ENCODE measurements at regions not wholly inside any gene's neighbourhood (a gene's known extent, or its start where the extent isn't known, plus 50 kb on each side); places are given as distances from the start of the nearest gene placed in this dataset.

DNA sequence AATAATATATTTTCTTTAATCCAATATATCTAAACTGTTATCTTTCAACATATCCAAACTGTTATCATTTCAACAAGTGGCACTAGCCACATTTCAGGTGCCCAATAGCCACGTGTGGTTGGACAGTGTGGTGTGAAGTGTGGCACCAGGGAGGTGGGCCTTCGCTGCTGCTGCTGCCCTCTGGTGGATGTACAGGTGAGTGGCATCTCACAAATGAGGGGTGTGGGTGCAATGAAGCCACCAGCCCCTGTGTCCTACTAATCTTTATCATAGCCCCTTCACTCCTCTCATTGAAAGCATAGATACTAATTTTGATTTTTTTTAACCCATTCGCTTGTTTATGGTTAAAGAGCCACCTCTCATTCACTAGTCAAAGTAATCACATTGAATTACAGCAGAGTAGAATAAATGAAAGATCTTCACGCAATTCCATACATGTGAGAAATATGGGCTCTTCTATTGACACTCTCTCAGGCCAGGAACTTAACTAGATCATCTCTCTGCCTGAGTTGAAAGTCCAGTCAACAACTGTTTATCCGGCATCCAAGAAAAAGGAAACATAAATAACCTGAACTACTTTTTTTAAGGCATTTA lies 499.2 kb downstream of the OMA1 start:
- no peak overlapping the region for H3K4me3 ChIP-seq (ENCODE audit: low read depth, low read length)
- DNase-seq (ENCODE audit: low read depth): no peak
- TF ChIP-seq, protein P1, sequence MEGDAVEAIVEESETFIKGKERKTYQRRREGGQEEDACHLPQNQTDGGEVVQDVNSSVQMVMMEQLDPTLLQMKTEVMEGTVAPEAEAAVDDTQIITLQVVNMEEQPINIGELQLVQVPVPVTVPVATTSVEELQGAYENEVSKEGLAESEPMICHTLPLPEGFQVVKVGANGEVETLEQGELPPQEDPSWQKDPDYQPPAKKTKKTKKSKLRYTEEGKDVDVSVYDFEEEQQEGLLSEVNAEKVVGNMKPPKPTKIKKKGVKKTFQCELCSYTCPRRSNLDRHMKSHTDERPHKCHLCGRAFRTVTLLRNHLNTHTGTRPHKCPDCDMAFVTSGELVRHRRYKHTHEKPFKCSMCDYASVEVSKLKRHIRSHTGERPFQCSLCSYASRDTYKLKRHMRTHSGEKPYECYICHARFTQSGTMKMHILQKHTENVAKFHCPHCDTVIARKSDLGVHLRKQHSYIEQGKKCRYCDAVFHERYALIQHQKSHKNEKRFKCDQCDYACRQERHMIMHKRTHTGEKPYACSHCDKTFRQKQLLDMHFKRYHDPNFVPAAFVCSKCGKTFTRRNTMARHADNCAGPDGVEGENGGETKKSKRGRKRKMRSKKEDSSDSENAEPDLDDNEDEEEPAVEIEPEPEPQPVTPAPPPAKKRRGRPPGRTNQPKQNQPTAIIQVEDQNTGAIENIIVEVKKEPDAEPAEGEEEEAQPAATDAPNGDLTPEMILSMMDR (IDR thresholded peaks at IDR 0.05; ENCODE audit: insufficient read depth, low read depth, low read length): peak; percentile 61

DNA sequence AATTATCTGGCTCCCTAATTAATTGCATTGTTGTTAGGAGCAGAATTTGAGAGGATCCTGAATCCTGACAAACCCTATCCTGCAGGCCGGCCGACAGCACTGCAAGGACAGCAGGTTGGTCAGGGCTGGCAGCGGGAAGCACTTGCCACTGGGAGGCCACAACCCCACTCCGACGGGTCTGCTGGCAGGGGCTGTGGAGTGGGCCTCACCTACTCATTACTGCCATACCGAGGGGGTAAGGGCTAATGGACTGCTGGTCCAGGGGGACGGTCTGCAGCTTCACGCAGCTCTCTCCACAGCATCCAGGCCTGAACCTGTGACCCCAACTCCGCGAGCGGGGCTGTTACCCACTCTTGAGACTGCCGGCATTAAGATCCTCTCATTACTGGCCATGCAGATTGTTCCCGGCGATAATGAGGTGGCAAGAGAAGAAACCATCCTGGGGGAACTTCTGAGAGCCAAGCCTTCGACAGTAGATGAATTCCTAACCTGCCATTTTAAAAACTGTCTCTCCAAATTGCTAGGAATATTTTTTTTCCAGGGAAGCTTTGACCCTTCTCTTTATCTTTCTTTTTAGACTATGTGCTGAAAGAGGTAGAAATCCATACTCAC lies 501.3 kb downstream of the OMA1 start:
- no peak for DNase-seq (ENCODE audit: low read depth)
- H3K4me3 ChIP-seq (ENCODE audit: low read depth, low read length): no peak overlapping the region
- TF ChIP-seq, protein P1 (IDR thresholded peaks at IDR 0.05; ENCODE audit: insufficient read depth, low read depth, low read length): no peak

DNA sequence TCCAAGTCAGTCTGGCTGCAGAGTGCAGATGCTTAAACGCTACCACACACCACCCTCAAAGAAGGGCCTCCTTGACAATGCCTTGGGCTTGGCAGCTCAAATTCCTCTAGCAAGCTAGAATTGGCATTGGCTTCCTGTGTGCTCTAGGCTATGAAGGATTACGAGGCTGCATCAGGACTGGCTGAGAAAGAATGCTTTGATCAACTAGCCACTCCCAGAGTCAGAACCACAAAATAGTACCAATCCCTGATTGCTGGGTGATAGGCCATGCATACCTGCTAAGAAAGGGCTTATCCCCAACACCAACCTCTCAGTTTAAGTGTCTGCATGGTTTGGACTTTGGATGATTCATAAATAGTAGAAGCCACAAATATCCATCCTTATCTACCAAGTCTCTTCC lies 504.9 kb downstream of the OMA1 start:
- TF ChIP-seq, protein P1 (IDR thresholded peaks at IDR 0.05; ENCODE audit: insufficient read depth, low read depth, low read length): no peak
- no peak for DNase-seq (ENCODE audit: low read depth)
- no peak overlapping the region for H3K4me3 ChIP-seq (ENCODE audit: low read depth, low read length)

DNA sequence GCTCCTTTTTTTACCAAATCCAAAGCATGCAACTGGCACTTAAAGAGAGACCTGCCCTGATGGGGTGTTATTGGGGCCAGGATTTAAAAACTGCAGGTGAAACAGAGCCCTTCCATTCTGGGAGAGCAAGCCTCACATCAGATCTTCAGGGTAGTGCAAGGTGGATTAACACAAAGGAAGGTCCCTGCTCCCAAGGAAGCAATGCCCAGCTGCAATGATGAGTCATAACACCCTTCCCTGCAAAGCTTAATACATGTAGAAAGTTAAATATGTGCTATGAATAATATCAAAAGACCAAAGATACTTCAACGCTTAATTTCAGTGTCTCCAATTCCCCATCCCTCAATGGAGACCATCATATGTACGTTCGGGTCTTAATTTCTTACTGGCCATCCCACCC lies 508.0 kb downstream of the OMA1 start:
- H3K4me3 ChIP-seq (ENCODE audit: low read depth, low read length): no peak overlapping the region
- no peak for DNase-seq (ENCODE audit: low read depth)
- TF ChIP-seq, protein P1 (IDR thresholded peaks at IDR 0.05; ENCODE audit: insufficient read depth, low read depth, low read length): no peak

DNA sequence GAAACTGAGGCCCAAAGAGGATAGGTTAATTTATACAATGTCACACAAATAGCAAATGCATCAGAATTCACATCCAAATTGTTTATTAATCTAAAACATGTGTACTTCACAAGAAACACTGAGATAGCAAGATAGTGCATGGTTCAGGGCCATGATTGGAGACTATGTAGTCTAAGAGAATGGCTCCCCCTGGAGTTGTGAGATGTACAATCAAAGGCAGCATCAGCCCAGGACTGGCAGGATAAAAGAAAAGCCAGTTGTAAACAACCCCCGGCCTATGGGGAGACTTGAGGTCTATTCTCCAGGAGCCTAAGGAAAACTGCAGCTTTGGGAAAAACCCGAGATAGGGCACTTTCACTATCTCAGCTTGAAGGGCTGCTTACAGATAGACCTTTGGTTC lies 511.0 kb downstream of the OMA1 start:
- TF ChIP-seq, protein P1 (IDR thresholded peaks at IDR 0.05; ENCODE audit: insufficient read depth, low read depth, low read length): no peak
- no peak for DNase-seq (ENCODE audit: low read depth)
- H3K4me3 ChIP-seq (ENCODE audit: low read depth, low read length): no peak overlapping the region

DNA sequence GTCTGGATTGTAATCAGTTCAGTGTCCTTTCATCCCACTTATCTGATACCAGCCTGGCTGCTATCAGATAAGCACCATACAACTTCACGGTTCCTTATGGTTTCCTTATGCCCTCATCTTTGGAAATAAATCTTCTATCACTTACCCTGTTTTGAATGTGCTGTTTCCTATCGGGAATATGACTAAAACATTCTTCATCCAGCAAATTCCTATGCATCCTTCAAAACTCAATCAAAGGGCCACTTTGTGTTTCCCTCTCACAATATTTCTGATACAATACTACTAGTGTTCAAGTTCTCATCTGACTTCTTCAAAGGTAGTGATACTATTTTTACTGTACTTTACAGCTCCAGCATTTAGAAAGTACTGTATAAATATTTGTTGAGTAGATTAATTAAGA lies 513.2 kb downstream of the OMA1 start:
- no peak for DNase-seq (ENCODE audit: low read depth)
- TF ChIP-seq, protein P1 (IDR thresholded peaks at IDR 0.05; ENCODE audit: insufficient read depth, low read depth, low read length): no peak
- H3K4me3 ChIP-seq (ENCODE audit: low read depth, low read length): no peak overlapping the region

DNA sequence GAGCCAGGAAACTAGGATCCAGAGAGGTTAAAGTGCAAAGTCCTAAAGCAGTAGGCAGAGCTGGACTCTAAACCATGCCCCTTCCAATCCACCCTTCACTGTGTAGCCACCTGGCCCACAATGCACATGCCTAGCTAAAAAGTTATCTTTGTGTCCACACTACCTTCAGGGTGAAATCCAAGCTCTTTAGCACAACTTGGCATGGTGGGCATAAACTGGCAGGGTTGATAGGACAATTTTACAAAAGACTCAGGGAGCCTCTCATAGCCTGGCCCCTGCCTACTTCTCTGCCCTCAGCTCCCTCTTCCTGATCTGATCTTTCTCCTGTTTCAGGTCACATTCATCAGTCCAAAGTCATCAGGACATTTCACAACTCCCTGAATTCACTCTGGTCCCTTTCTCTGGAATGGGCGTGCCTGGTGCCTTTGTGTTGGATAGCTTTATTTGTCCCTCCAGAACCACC lies 513.9 kb downstream of the OMA1 start:
- no peak overlapping the region for H3K4me3 ChIP-seq (ENCODE audit: low read depth, low read length)
- DNase-seq (ENCODE audit: low read depth): no peak
- TF ChIP-seq, protein P1 (IDR thresholded peaks at IDR 0.05; ENCODE audit: insufficient read depth, low read depth, low read length): no peak

Measured in fibroblast of villous mesenchyme (primary cell).